K562 (cell line): ENCODE measurements at regions not wholly inside any gene's neighbourhood (a gene's known extent, or its start where the extent isn't known, plus 50 kb on each side); places are given as distances from the start of the nearest gene placed in this dataset.
A peak's percentile ranks its signal among the peaks of the same experiment; 100 is the strongest.

Experiments used
- ATAC-seq: fragments of 200-7000 bp; cut with Tn5 transposase; 3 replicates; pipeline ENCODE4 v1.9.1; 2020; ENCODE audit warnings: moderate library complexity
- BruUV-seq: library from RNA; stranded (reverse); fragments of 400-500 nt; replicated peaks from 2 replicates; lab custom pipeline; 2021; lab: Mats Ljungman, UMichigan
- CTCF ChIA-PET: fragments of 300-600 bp; formaldehyde crosslinking; extraction: SDS; loops from one replicate; lab custom pipeline; 2021; ENCODE audit warnings: low intra/inter-chr PET ratio; lab: Yijun Ruan, JAX
- POLR2A ChIA-PET: fragments of 300-600, 350-650 bp; sonication (Branson Sonifier 250); formaldehyde crosslinking; extraction: SDS; loops from one replicate; lab custom pipeline; 2021; ENCODE audit warnings: antibody characterized with exemption, inconsistent platforms; lab: Yijun Ruan, JAX
- DNase-seq, 4 experiments: peaks; one replicate each; pipeline versions ENCODE4 v3.0.0 to v3.0.0-alpha.2; 2011 to 2018; ENCODE audit warnings: low spot score in 3 of 4, mixed read lengths in 3 of 4; ENCODE audit errors: extremely low read depth in 1 of 4
- FAIRE-seq: peaks from 2 replicates; lab custom pipeline; 2011; peaks lifted over from hg19 to GRCh38; lab: Jason Lieb, UNC
- H2AFZ ChIP-seq: 2 replicates; pipeline ENCODE4 v1.6.0; 2011; ENCODE audit warnings: low read depth, low read length, control low read depth, inconsistent platforms
- H3K27ac ChIP-seq: fragments of 200-600 bp; 3 replicates; pipeline ENCODE4 v1.8.0; 2011; ENCODE audit warnings: low read depth, mild to moderate bottlenecking, control low read depth, inconsistent platforms, low read length, moderate library complexity, mixed read lengths; ENCODE audit errors: extremely low read depth
- H3K27me3 ChIP-seq, 2 experiments: fragments of 300-600 bp in 1 of 2; 2 replicates in 1 of 2; 3 replicates in 1 of 2; pipeline versions ENCODE4 v1.6.0 to v1.8.0; 2011; ENCODE audit warnings: inconsistent platforms in 2 of 2, low read length in 2 of 2, mild to moderate bottlenecking in 1 of 2, mixed read lengths in 1 of 2, moderate library complexity in 1 of 2; ENCODE audit not compliant: control insufficient read depth in 2 of 2, insufficient read depth in 2 of 2
- H3K36me3 ChIP-seq: fragments of 300-600 bp; 3 replicates; pipeline ENCODE4 v1.8.0; 2011; ENCODE audit warnings: mild to moderate bottlenecking, low read length, inconsistent platforms; ENCODE audit not compliant: control insufficient read depth, insufficient read depth
- H3K4me1 ChIP-seq, 2 experiments: fragments of 200-600 bp in 1 of 2; replicated peaks in 1 of 2; 2 replicates in 1 of 2; 3 replicates in 1 of 2; pipeline versions ENCODE4 v1.5.1 to v1.8.0; 2011; ENCODE audit warnings: inconsistent platforms in 2 of 2, low read length in 2 of 2, mild to moderate bottlenecking in 1 of 2, mixed read lengths in 1 of 2, moderate library complexity in 1 of 2; ENCODE audit not compliant: control insufficient read depth in 2 of 2, insufficient read depth in 2 of 2
- H3K4me2 ChIP-seq: 2 replicates; pipeline ENCODE4 v1.6.1; 2011; ENCODE audit warnings: low read length, control low read depth, inconsistent platforms, mixed read lengths; ENCODE audit not compliant: insufficient read depth
- H3K4me3 ChIP-seq: fragments of 200-600 bp; sonication (generic), shearing (Covaris generic); 2 replicates; pipeline ENCODE4 v1.5.1; 2016; ENCODE audit warnings: control low read depth, inconsistent platforms
- H3K79me2 ChIP-seq: fragments of 200-600 bp; 3 replicates; pipeline ENCODE4 v1.8.0; 2011; ENCODE audit warnings: low read length, inconsistent platforms; ENCODE audit not compliant: control insufficient read depth, insufficient read depth
- H3K9ac ChIP-seq, 2 experiments: 2 replicates each; pipeline versions ENCODE4 v1.6.0 to v1.6.1; 2011; ENCODE audit warnings: low read depth in 2 of 2, low read length in 2 of 2, control low read depth in 1 of 2, inconsistent platforms in 1 of 2, mild to moderate bottlenecking in 1 of 2, mixed read lengths in 1 of 2; ENCODE audit not compliant: insufficient read depth in 1 of 2
- H3K9me1 ChIP-seq: one replicate; pipeline ENCODE4 v1.6.0; 2011; ENCODE audit warnings: inconsistent platforms, mild to moderate bottlenecking, low read length, moderate library complexity; ENCODE audit not compliant: control insufficient read depth, insufficient read depth
- H3K9me3 ChIP-seq: replicated peaks from 2 replicates; pipeline ENCODE4 v1.5.1; 2011; ENCODE audit warnings: low read depth, low read length, inconsistent platforms; ENCODE audit not compliant: control insufficient read depth, insufficient read depth
- H4K20me1 ChIP-seq: replicated peaks from 2 replicates; pipeline ENCODE4 v1.6.1; 2011; ENCODE audit warnings: low read length, inconsistent platforms, mixed read lengths; ENCODE audit not compliant: control insufficient read depth, insufficient read depth
- E2F6 ChIP-seq, 2 experiments: IDR thresholded peaks; 2 replicates each; pipeline ENCODE4 v1.6.1; 2011; ENCODE audit warnings: borderline replicate concordance in 1 of 2, control low read depth in 1 of 2, low read depth in 1 of 2, low read length in 1 of 2, mild to moderate bottlenecking in 1 of 2, mixed read lengths in 1 of 2, moderate library complexity in 1 of 2; ENCODE audit not compliant: insufficient read depth in 1 of 2, insufficient read length in 1 of 2, poor library complexity in 1 of 2, severe bottlenecking in 1 of 2; ENCODE audit errors: extremely low read depth in 1 of 2
- E2F8 ChIP-seq: fragments of 450-650 bp; IDR thresholded peaks from 2 replicates; pipeline ENCODE4 v1.7.1; 2018; ENCODE audit warnings: mild to moderate bottlenecking, low read depth; ENCODE audit not compliant: partially characterized antibody
- HIVEP1 ChIP-seq: fragments of 250-450 bp; sonication (Bioruptor Pico); IDR thresholded peaks from 2 replicates; pipeline ENCODE4 v1.4.0; 2020; ENCODE audit warnings: mild to moderate bottlenecking
- HNRNPK ChIP-seq: fragments of 200-400 bp; formaldehyde crosslinking; IDR thresholded peaks from one replicate; pipeline ENCODE4 v1.6.1; 2018; ENCODE audit warnings: mild to moderate bottlenecking, low read depth, low read length; ENCODE audit not compliant: poor library complexity, severe bottlenecking
- MAFK ChIP-seq: IDR thresholded peaks from 2 replicates; pipeline ENCODE4 v1.6.1; 2011; ENCODE audit warnings: low read length, improper control_type of control experiment
- MTA3 ChIP-seq: fragments of 450-650 bp; formaldehyde crosslinking; IDR thresholded peaks from 2 replicates; pipeline ENCODE4 v1.6.1; 2017; ENCODE audit warnings: mild to moderate bottlenecking, borderline replicate concordance
- ZC3H4 ChIP-seq: sonication (generic); formaldehyde crosslinking; IDR thresholded peaks from 2 replicates; pipeline ENCODE4 v1.9.0; 2021; ENCODE audit warnings: missing genetic modification reagents, borderline replicate concordance
- ZNF24 ChIP-seq: fragments of 450-650 bp; IDR thresholded peaks from 2 replicates; pipeline ENCODE4 v1.6.1; 2016
- ZNF3 ChIP-seq: fragments of 250-450 bp; sonication (Bioruptor Pico); IDR thresholded peaks from 2 replicates; pipeline ENCODE4 v1.5.0; 2021; ENCODE audit warnings: mild to moderate bottlenecking, moderate library complexity
- ZNF316 ChIP-seq: fragments of 450-650 bp; IDR thresholded peaks from 2 replicates; pipeline ENCODE4 v1.6.1; 2016
- WGBS: fragments of 100-300 bp; shearing (Covaris generic); methylation state at CpG from one replicate; pipeline ENCODE4 v1.1.6; 2016; ENCODE audit warnings: low coverage, mixed read lengths; ENCODE audit not compliant: insufficient coverage; ENCODE audit errors: missing lambda C conversion rate; 5-methylcytosine and 5-hydroxymethylcytosine counted together
- in situ Hi-C: fragments of 300-500 bp; cut with MboI; formaldehyde crosslinking; loops from 4 replicates; pipeline ENCODE4 v1.15.0; 2018; ENCODE audit warnings: inconsistent platforms, mixed read lengths
- intact Hi-C: fragments of 100-400 bp; cut with micrococcal nuclease; formaldehyde crosslinking; loops from 2 replicates; pipeline ENCODE4 v1.14.2; 2022
- TF ChIP-seq, protein P1 (sequence below): sonication (generic); formaldehyde crosslinking; IDR thresholded peaks from 2 replicates; pipeline ENCODE4 v1.8.0; 2022; ENCODE audit warnings: missing genetic modification reagents, mild to moderate bottlenecking, moderate library complexity, borderline replicate concordance

- Histone ChIP-seq H3K4me3 (no peak overlapping the region), H3K4me1 (no peaks in the 10 kb centered on the region), H3K79me2 (no peaks in the 10 kb centered on the region), H3K36me3 (no peaks in the 10 kb centered on the region), H3K27ac (no peak overlapping the region), H3K9ac (no peak overlapping the region), H3K27me3 (no peaks in the 10 kb centered on the region), H3K9me3 (no peaks in the 10 kb centered on the region), H2AFZ (no peak overlapping the region), H4K20me1 (no peaks in the 10 kb centered on the region), H3K4me2 (no peak overlapping the region), H3K9me1 (no peaks in the 10 kb centered on the region)
- CTCF ChIA-PET, result no interaction called here
- intact Hi-C loops, result no loop called here
- ATAC-seq, result no peak
- FAIRE-seq, result no peak
- in situ Hi-C loops, result no loop called here
- no TSS peak for BruUV-seq
- TF ChIP-seq ZNF316 (peak; percentile 53; the same call in 1 of the 2 replicates), HIVEP1 (CRISPR knock-in tag) (no peak)
- DNase-seq, result no peak
- WGBS, result 3% methylated on average over 2 of the region's 2 CpGs
- POLR2A ChIA-PET, result no interaction called here
Measured at GRCh38 chr2:146080925-146081324, 1561.0 kb upstream of the ZEB2 start.

DNA sequence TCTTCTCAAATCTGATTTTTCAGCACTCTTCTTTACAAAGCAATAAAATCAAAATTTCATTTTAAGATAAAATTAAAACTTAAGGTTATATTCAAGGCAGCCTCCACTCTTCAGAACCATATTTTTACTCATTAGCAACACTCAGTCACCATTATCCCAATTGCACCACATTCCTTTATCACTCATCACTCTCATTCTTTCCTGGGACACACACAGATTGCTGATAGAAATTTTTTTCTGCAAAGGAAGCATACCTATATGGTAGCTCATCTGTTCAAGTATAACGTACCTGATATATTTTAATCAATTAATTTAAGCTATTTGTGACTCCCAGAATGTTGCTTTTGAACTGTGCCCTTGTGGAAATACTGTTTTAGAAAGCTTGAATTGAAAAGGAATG, 1559.3 kb upstream of the ZEB2 start:
- Histone ChIP-seq H3K9me1 (no peaks in the 10 kb centered on the region), H3K36me3 (no peaks in the 10 kb centered on the region), H3K4me3 (no peak overlapping the region), H3K79me2 (no peaks in the 10 kb centered on the region), H2AFZ (no peak overlapping the region), H3K4me2 (no peak overlapping the region), H3K4me1 (no peaks in the 10 kb centered on the region), H4K20me1 (no peaks in the 10 kb centered on the region), H3K27me3 (no peaks in the 10 kb centered on the region), H3K9me3 (no peaks in the 10 kb centered on the region), H3K27ac (no peak overlapping the region), H3K9ac (no peak overlapping the region)
- no peak for DNase-seq
- intact Hi-C loops, result no loop called here
- ATAC-seq, result no peak
- no TSS peak for BruUV-seq
- ChIA-PET CTCF (no interaction called here), POLR2A (no interaction called here)
- in situ Hi-C loops, result no loop called here
- no peak for FAIRE-seq
- WGBS, result 9% methylated on average over 1 of the region's 1 CpG
- no peak for TF ChIP-seq MAFK
- no peak for TF ChIP-seq ZNF24
- no peak for TF ChIP-seq E2F6 (IDR thresholded peaks at IDR 0.05; ENCODE audit: borderline replicate concordance in 1 of 2, extremely low read depth in 1 of 2, insufficient read depth in 1 of 2, insufficient read length in 1 of 2, low read depth in 1 of 2, low read length in 1 of 2, poor library complexity in 1 of 2, severe bottlenecking in 1 of 2)
- no peak for TF ChIP-seq MTA3
- TF ChIP-seq ZC3H4, result no peak
- TF ChIP-seq ZNF3 (CRISPR knock-in tag), result no peak
- TF ChIP-seq, protein P1, sequence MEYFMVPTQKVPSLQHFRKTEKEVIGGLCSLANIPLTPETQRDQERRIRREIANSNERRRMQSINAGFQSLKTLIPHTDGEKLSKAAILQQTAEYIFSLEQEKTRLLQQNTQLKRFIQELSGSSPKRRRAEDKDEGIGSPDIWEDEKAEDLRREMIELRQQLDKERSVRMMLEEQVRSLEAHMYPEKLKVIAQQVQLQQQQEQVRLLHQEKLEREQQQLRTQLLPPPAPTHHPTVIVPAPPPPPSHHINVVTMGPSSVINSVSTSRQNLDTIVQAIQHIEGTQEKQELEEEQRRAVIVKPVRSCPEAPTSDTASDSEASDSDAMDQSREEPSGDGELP, result no peak
- no peak for TF ChIP-seq E2F8
- TF ChIP-seq HNRNPK, result no peak
